IMR-90 (cell line): ENCODE measurements at regions not wholly inside any gene's neighbourhood (a gene's known extent, or its start where the extent isn't known, plus 50 kb on each side); places are given as distances from the start of the nearest gene placed in this dataset.

Experiments used
- BHLHE40 ChIP-seq: fragments of 150-350 bp; IDR thresholded peaks from 2 replicates; pipeline ENCODE4 v1.6.1; 2016; ENCODE audit warnings: mild to moderate bottlenecking, low read depth, low read length
- CHD1 ChIP-seq: IDR thresholded peaks from 2 replicates; pipeline ENCODE4 v1.6.1; 2012; ENCODE audit warnings: low read depth, low read length, improper control_type of control experiment
- CTCF ChIP-seq: conservative IDR thresholded peaks from 2 replicates; pipeline ENCODE4 v1.5.1; 2012; ENCODE audit warnings: mild to moderate bottlenecking, low read depth, low read length, improper control_type of control experiment
- FOS ChIP-seq: fragments of 150-350 bp; IDR thresholded peaks from 2 replicates; pipeline ENCODE4 v1.6.1; 2016; ENCODE audit warnings: low read depth, low read length
- MAFK ChIP-seq: IDR thresholded peaks from 2 replicates; pipeline ENCODE4 v1.6.1; 2012; ENCODE audit warnings: low read depth, low read length, improper control_type of control experiment
- MAZ ChIP-seq: IDR thresholded peaks from 2 replicates; pipeline ENCODE4 v1.6.1; 2012; ENCODE audit warnings: low read depth, mild to moderate bottlenecking, low read length, improper control_type of control experiment, moderate library complexity, borderline replicate concordance
- NFE2L2 ChIP-seq: fragments of 150-350 bp; IDR thresholded peaks from 2 replicates; pipeline ENCODE4 v1.6.1; 2016; ENCODE audit warnings: low read depth, mild to moderate bottlenecking, low read length
- POLR2A ChIP-seq: IDR thresholded peaks from 2 replicates; pipeline ENCODE4 v1.6.1; 2012; ENCODE audit warnings: mild to moderate bottlenecking, low read depth, low read length
- RCOR1 ChIP-seq: IDR thresholded peaks from 2 replicates; pipeline ENCODE4 v1.6.1; 2012; ENCODE audit warnings: mild to moderate bottlenecking, low read length, improper control_type of control experiment; ENCODE audit not compliant: insufficient replicate concordance
- RFX5 ChIP-seq: IDR thresholded peaks from 2 replicates; pipeline ENCODE4 v1.8.0; 2012; ENCODE audit warnings: low read depth, mild to moderate bottlenecking, low read length, moderate library complexity
- USF2 ChIP-seq: fragments of 150-350 bp; IDR thresholded peaks from 2 replicates; pipeline ENCODE4 v1.6.1; 2017; ENCODE audit warnings: mild to moderate bottlenecking, antibody characterized with exemption, low read length, low read depth

- TF ChIP-seq POLR2A (no peak), CHD1 (no peak), CTCF (no peak), USF2 (no peak), MAFK (no peak), RCOR1 (no peak), FOS (no peak), NFE2L2 (no peak), MAZ (no peak), BHLHE40 (no peak), RFX5 (no peak)
Observed at GRCh38 chr5:68802430-68802829, 291.4 kb upstream of the SLC30A5 start.
